GM12878 (cell line): ENCODE measurements at regions not wholly inside any gene's neighbourhood (a gene's known extent, or its start where the extent isn't known, plus 50 kb on each side); places are given as distances from the start of the nearest gene placed in this dataset.

ENCODE experiments used
- ATAC-seq: fragments of 200-7000 bp; cut with Tn5 transposase; 3 replicates; pipeline ENCODE4 v1.9.1; 2020; ENCODE audit warnings: mild to moderate bottlenecking, moderate library complexity
- BruUV-seq: library from RNA; stranded (reverse); fragments of 400-500 nt; replicated peaks from 2 replicates; lab custom pipeline; 2021; lab: Mats Ljungman, UMichigan
- CTCF ChIA-PET: fragments of 300-600 bp; sonication (Branson Sonifier 250); formaldehyde crosslinking; extraction: SDS; loops from one replicate; lab custom pipeline; 2021; ENCODE audit warnings: inconsistent platforms; lab: Yijun Ruan, JAX
- POLR2A ChIA-PET: fragments of 350-600 bp; formaldehyde crosslinking; extraction: SDS; loops from one replicate; lab custom pipeline; 2021; ENCODE audit warnings: inconsistent platforms; lab: Charles Lee
- RAD21 ChIA-PET: fragments of 300-600 bp; sonication (Branson Sonifier 250); formaldehyde crosslinking; loops from one replicate; lab custom pipeline; 2023; ENCODE audit warnings: antibody characterized with exemption; ENCODE audit not compliant: unreplicated experiment; lab: Charles Lee
- SMC1A ChIA-PET: fragments of 300-600 bp; sonication (Branson Sonifier 250); formaldehyde crosslinking; loops from one replicate; lab custom pipeline; 2023; ENCODE audit not compliant: unreplicated experiment, uncharacterized antibody; lab: Charles Lee
- DNase-seq: peaks from one replicate; pipeline ENCODE4 v3.0.0-alpha.2; 2011; ENCODE audit warnings: low read depth, low spot score
- FAIRE-seq: peaks from 3 replicates; lab custom pipeline; 2011; peaks lifted over from hg19 to GRCh38; lab: Jason Lieb, UNC
- H2AFZ ChIP-seq: 2 replicates; pipeline ENCODE4 v1.6.0; 2011; ENCODE audit warnings: low read depth, low read length, control low read depth; ENCODE audit not compliant: control insufficient read depth
- H3K27ac ChIP-seq: 2 replicates; pipeline ENCODE4 v1.5.1; 2011; ENCODE audit warnings: control low read depth; ENCODE audit not compliant: control insufficient read depth, insufficient read depth
- H3K27me3 ChIP-seq, 2 experiments: replicated peaks in 1 of 2; 2 replicates each; pipeline versions ENCODE4 v1.6.0 to v1.6.1; 2011; ENCODE audit warnings: low read length in 1 of 2; ENCODE audit not compliant: control insufficient read depth in 2 of 2, insufficient read depth in 2 of 2
- H3K36me3 ChIP-seq, 2 experiments: 2 replicates each; pipeline ENCODE4 v1.5.1; 2011; ENCODE audit warnings: low read length in 1 of 2; ENCODE audit not compliant: control insufficient read depth in 2 of 2, insufficient read depth in 2 of 2
- H3K4me1 ChIP-seq: 2 replicates; pipeline ENCODE4 v1.6.1; 2011; ENCODE audit warnings: mild to moderate bottlenecking, low read length, moderate library complexity, mixed read lengths; ENCODE audit not compliant: control insufficient read depth, insufficient read depth
- H3K4me2 ChIP-seq: 2 replicates; pipeline ENCODE4 v1.6.0; 2011; ENCODE audit warnings: control low read depth; ENCODE audit not compliant: control insufficient read depth, insufficient read depth
- H3K4me3 ChIP-seq: fragments of 200-600 bp; sonication (generic); 2 replicates; pipeline ENCODE4 v1.5.1; 2016
- H3K79me2 ChIP-seq: 2 replicates; pipeline ENCODE4 v1.6.0; 2011; ENCODE audit warnings: low read length; ENCODE audit not compliant: control insufficient read depth, insufficient read depth
- H3K9ac ChIP-seq: 2 replicates; pipeline ENCODE4 v1.8.0; 2011; ENCODE audit warnings: low read length, control low read depth, mixed read lengths; ENCODE audit not compliant: control insufficient read depth, insufficient read depth
- H3K9me3 ChIP-seq: replicated peaks from 3 replicates; pipeline ENCODE4 v1.5.1; 2011; ENCODE audit warnings: mild to moderate bottlenecking, low read length; ENCODE audit not compliant: control insufficient read depth, insufficient read depth
- H4K20me1 ChIP-seq: 2 replicates; pipeline ENCODE4 v1.6.0; 2011; ENCODE audit not compliant: control insufficient read depth, insufficient read depth
- CHD2 ChIP-seq: IDR thresholded peaks from 2 replicates; pipeline ENCODE4 v1.6.1; 2011; ENCODE audit warnings: low read depth, low read length, improper control_type of control experiment, borderline replicate concordance
- ELK1 ChIP-seq: IDR thresholded peaks from 2 replicates; pipeline ENCODE4 v1.6.1; 2012; ENCODE audit warnings: low read depth, low read length, improper control_type of control experiment
- EZH2 ChIP-seq: IDR thresholded peaks from 2 replicates; pipeline ENCODE4 v1.6.1; 2012; ENCODE audit warnings: low read depth, mild to moderate bottlenecking, control low read depth, inconsistent platforms, low read length, borderline replicate concordance; ENCODE audit not compliant: control insufficient read depth
- FOXK2 ChIP-seq: fragments of 450-650 bp; IDR thresholded peaks from 2 replicates; pipeline ENCODE4 v1.6.1; 2017; ENCODE audit warnings: mild to moderate bottlenecking, moderate library complexity
- HDGF ChIP-seq: fragments of 450-650 bp; IDR thresholded peaks from 2 replicates; pipeline ENCODE4 v1.6.1; 2016; ENCODE audit warnings: antibody characterized with exemption
- LARP7 ChIP-seq: fragments of 450-650 bp; IDR thresholded peaks from 2 replicates; pipeline ENCODE4 v1.6.1; 2017; ENCODE audit warnings: mild to moderate bottlenecking
- NBN ChIP-seq: fragments of 450-650 bp; IDR thresholded peaks from 2 replicates; pipeline ENCODE4 v1.6.1; 2016
- NFXL1 ChIP-seq: fragments of 450-650 bp; IDR thresholded peaks from 2 replicates; pipeline ENCODE4 v1.6.1; 2017; ENCODE audit warnings: antibody characterized with exemption, mild to moderate bottlenecking, borderline replicate concordance
- POU2F2 ChIP-seq: IDR thresholded peaks from 3 replicates; pipeline ENCODE4 v1.6.1; 2011; ENCODE audit warnings: low read depth, mild to moderate bottlenecking, low read length, borderline replicate concordance
- SKIL ChIP-seq: fragments of 450-650 bp; IDR thresholded peaks from 2 replicates; pipeline ENCODE4 v1.6.1; 2017; ENCODE audit warnings: mild to moderate bottlenecking, low read depth, inconsistent platforms; ENCODE audit not compliant: poor library complexity, severe bottlenecking
- SP1 ChIP-seq: IDR thresholded peaks from one replicate; pipeline ENCODE4 v1.6.1; 2011; ENCODE audit warnings: low read depth, low read length
- SREBF2 ChIP-seq: IDR thresholded peaks from 2 replicates; pipeline ENCODE4 v1.6.1; 2012; ENCODE audit warnings: mild to moderate bottlenecking, low read length
- TAF1 ChIP-seq: IDR thresholded peaks from 2 replicates; pipeline ENCODE4 v1.6.1; 2011; ENCODE audit warnings: mild to moderate bottlenecking, low read depth, low read length, borderline replicate concordance
- TARDBP ChIP-seq: IDR thresholded peaks from 2 replicates; pipeline ENCODE4 v1.6.1; 2016; ENCODE audit warnings: borderline replicate concordance
- TCF12 ChIP-seq: IDR thresholded peaks from 2 replicates; pipeline ENCODE4 v1.6.1; 2011; ENCODE audit warnings: low read depth, mild to moderate bottlenecking, low read length
- WGBS: methylation state at CpG from one replicate; pipeline ENCODE4 v1.1.6; 2016; ENCODE audit warnings: low lambda C conversion rate; ENCODE audit not compliant: insufficient replicate concordance, insufficient coverage; ENCODE audit errors: missing lambda C conversion rate; 5-methylcytosine and 5-hydroxymethylcytosine counted together
- in situ Hi-C: fragments of 300-500 bp; cut with MboI; formaldehyde crosslinking; loops from 9 replicates; pipeline ENCODE4 v1.14.3; 2018; ENCODE audit warnings: mixed read lengths
- intact Hi-C: fragments of 100-400 bp; cut with micrococcal nuclease; formaldehyde crosslinking; loops from one replicate; pipeline ENCODE4 v1.14.2; 2022; ENCODE audit not compliant: unreplicated experiment
- TF ChIP-seq, protein P1 (sequence below): fragments of 450-650 bp; IDR thresholded peaks from 2 replicates; pipeline ENCODE4 v1.6.1; 2018; ENCODE audit warnings: borderline replicate concordance, mild to moderate bottlenecking; ENCODE audit not compliant: partially characterized antibody
- TF ChIP-seq, protein P2 (sequence below): fragments of 450-650 bp; conservative IDR thresholded peaks from 2 replicates; pipeline ENCODE4 v1.6.1; 2017; ENCODE audit warnings: mild to moderate bottlenecking, moderate library complexity

DNA sequence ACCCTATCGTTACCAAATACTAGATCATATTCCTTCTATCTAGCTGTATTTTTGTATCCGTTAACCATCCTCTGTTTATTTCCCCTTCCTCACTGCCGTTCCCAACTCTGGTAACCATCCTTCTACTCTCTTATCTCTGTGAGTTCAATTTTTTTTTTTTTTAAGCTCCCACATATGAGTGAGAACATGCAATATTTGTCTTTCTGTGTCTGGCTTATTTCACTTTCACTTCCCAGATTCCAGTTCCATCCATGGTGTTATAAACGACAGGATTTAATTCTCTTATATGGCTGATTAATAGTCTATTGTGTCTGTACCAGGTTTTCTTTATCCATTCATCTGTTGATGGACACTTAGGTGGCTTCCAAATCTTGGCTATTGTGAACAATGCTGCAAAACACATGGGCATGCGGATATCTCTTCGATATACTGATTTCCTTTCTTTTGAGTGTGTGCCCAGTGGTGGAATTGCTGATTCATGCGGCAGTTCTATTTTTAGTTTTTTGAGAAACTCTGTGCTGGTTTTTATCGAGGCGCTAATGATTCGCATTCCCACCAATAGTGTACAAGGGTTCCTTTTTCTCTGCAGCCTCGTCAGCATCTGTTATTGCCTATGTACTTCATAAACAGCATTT, 599.6 kb downstream of the TMEM114 start (continued):
- TF ChIP-seq NFXL1: no peak

GRCh38 chr16:7983676-7984075, 606.6 kb downstream of the TMEM114 start:
- ChIA-PET CTCF (no interaction called here), RAD21 (no interaction called here), SMC1A (no interaction called here), POLR2A (no interaction called here)
- Histone ChIP-seq H3K79me2 (no peaks in the 10 kb centered on the region), H3K9me3 (no peaks in the 10 kb centered on the region; the same call in 2 of the 3 replicates), H3K4me1 (no peaks in the 10 kb centered on the region), H4K20me1 (no peaks in the 10 kb centered on the region), H3K36me3 (no peaks in the 10 kb centered on the region), H3K27ac (no peak overlapping the region), H3K9ac (no peak overlapping the region), H3K4me3 (no peak overlapping the region), H2AFZ (no peak overlapping the region), H3K27me3 (no peaks in the 10 kb centered on the region), H3K4me2 (no peak overlapping the region)
- FAIRE-seq: no peak
- no peak for ATAC-seq
- in situ Hi-C loops (no loop called here), intact Hi-C loops (no loop called here)
- no TSS peak for BruUV-seq
- WGBS: 56% methylated on average over 3 of the region's 3 CpGs
- DNase-seq: no peak
- TF ChIP-seq SKIL (no peak), POU2F2 (no peak), EZH2 (no peak), FOXK2 (no peak), TAF1 (no peak), CHD2 (no peak), HDGF (no peak), SP1 (no peak), TARDBP (no peak), LARP7 (no peak), ELK1 (no peak), TCF12 (no peak), SREBF2 (no peak), NBN (no peak)
- TF ChIP-seq, protein P1, sequence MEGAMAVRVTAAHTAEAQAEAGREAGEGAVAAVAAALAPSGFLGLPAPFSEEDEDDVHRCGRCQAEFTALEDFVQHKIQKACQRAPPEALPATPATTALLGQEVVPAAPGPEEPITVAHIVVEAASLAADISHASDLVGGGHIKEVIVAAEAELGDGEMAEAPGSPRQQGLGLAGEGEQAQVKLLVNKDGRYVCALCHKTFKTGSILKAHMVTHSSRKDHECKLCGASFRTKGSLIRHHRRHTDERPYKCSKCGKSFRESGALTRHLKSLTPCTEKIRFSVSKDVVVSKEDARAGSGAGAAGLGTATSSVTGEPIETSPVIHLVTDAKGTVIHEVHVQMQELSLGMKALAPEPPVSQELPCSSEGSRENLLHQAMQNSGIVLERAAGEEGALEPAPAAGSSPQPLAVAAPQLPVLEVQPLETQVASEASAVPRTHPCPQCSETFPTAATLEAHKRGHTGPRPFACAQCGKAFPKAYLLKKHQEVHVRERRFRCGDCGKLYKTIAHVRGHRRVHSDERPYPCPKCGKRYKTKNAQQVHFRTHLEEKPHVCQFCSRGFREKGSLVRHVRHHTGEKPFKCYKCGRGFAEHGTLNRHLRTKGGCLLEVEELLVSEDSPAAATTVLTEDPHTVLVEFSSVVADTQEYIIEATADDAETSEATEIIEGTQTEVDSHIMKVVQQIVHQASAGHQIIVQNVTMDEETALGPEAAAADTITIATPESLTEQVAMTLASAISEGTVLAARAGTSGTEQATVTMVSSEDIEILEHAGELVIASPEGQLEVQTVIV: no peak
- TF ChIP-seq, protein P2, sequence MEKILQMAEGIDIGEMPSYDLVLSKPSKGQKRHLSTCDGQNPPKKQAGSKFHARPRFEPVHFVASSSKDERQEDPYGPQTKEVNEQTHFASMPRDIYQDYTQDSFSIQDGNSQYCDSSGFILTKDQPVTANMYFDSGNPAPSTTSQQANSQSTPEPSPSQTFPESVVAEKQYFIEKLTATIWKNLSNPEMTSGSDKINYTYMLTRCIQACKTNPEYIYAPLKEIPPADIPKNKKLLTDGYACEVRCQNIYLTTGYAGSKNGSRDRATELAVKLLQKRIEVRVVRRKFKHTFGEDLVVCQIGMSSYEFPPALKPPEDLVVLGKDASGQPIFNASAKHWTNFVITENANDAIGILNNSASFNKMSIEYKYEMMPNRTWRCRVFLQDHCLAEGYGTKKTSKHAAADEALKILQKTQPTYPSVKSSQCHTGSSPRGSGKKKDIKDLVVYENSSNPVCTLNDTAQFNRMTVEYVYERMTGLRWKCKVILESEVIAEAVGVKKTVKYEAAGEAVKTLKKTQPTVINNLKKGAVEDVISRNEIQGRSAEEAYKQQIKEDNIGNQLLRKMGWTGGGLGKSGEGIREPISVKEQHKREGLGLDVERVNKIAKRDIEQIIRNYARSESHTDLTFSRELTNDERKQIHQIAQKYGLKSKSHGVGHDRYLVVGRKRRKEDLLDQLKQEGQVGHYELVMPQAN: no peak
